ENCODE measurements at regions not wholly inside any gene's neighbourhood (a gene's known extent, or its start where the extent isn't known, plus 50 kb on each side); places are given as distances from the start of the nearest gene placed in this dataset.
"Not testable (repeated sequence)": the region's sequence is repeated elsewhere in the genome, so short reads cannot be mapped to it uniquely, and the experiment has no call there.

- H3K27ac Mint-ChIP-seq: no peak overlapping the region
- DNase-seq (no peak), ATAC-seq (no peak)
- intact Hi-C loops (cut with micrococcal nuclease): no loop called here
- no peak for TF ChIP-seq CTCF (IDR thresholded peaks at IDR 0.05)
- 95% methylated on average over 5 of the region's 5 CpGs for WGBS (ENCODE audit: insufficient coverage)
- no peaks in the 10 kb centered on the region for H3K4me1 Mint-ChIP-seq
- no peaks in the 10 kb centered on the region for H3K27me3 Mint-ChIP-seq (ENCODE audit: low read depth in 2 of 2)
- Histone ChIP-seq H3K4me1 (ENCODE audit: control insufficient read depth, insufficient read depth, low read length) (no peaks in the 10 kb centered on the region), H3K4me3 (ENCODE audit: low read length) (no peak overlapping the region), H3K36me3 (ENCODE audit: control insufficient read depth, insufficient read depth, low read length) (no peaks in the 10 kb centered on the region), H3K27ac (ENCODE audit: low read length) (no peak overlapping the region), H3K9me3 (ENCODE audit: control insufficient read depth, insufficient read depth, low read length) (no peaks in the 10 kb centered on the region), H3K27me3 (ENCODE audit: control insufficient read depth, insufficient read depth, low read length) (no peaks in the 10 kb centered on the region)
- H3K9me3 Mint-ChIP-seq: peaks cover 2 to 4% of the 10 kb centered on the region in 2 donors
- no peak overlapping the region for H3K4me3 Mint-ChIP-seq
- H3K36me3 Mint-ChIP-seq: no peaks in the 10 kb centered on the region
Observed at GRCh38 chr5:57929271-57929670, 446.7 kb upstream of the ACTBL2 start.

GRCh38 chr5:57923094-57923493 lies 440.5 kb upstream of the ACTBL2 start:
- H3K4me3 Mint-ChIP-seq; H3K4me3 ChIP-seq (ENCODE audit: low read length); H3K4me1 ChIP-seq (ENCODE audit: control insufficient read depth, insufficient read depth, low read length); H3K9me3 ChIP-seq (ENCODE audit: control insufficient read depth, insufficient read depth, low read length); DNase-seq; H3K9me3 Mint-ChIP-seq; H3K27me3 ChIP-seq (ENCODE audit: control insufficient read depth, insufficient read depth, low read length); H3K36me3 ChIP-seq (ENCODE audit: control insufficient read depth, insufficient read depth, low read length); H3K27me3 Mint-ChIP-seq (ENCODE audit: low read depth in 2 of 2); H3K27ac Mint-ChIP-seq; ATAC-seq; intact Hi-C loops (cut with micrococcal nuclease); H3K4me1 Mint-ChIP-seq; H3K36me3 Mint-ChIP-seq; H3K27ac ChIP-seq (ENCODE audit: low read length): not testable (repeated sequence)
- WGBS (ENCODE audit: insufficient coverage): 80% methylated on average over 6 of the region's 6 CpGs

GRCh38 chr5:57917004-57917403 lies 434.4 kb upstream of the ACTBL2 start:
- Mint-ChIP-seq H3K27ac (no peak overlapping the region), H3K9me3 (no peaks in the 10 kb centered on the region), H3K36me3 (no peaks in the 10 kb centered on the region), H3K4me1 (no peaks in the 10 kb centered on the region), H3K27me3 (ENCODE audit: low read depth in 2 of 2) (no peaks in the 10 kb centered on the region), H3K4me3 (no peak overlapping the region)
- no peak for TF ChIP-seq CTCF (IDR thresholded peaks at IDR 0.05)
- no peak overlapping the region for H3K4me3 ChIP-seq (ENCODE audit: low read length)
- WGBS (ENCODE audit: insufficient coverage): no CpG with 5 or more reads among the region's 2 CpGs
- no peaks in the 10 kb centered on the region for H3K9me3 ChIP-seq (ENCODE audit: control insufficient read depth, insufficient read depth, low read length)
- no peak for DNase-seq
- intact Hi-C loops (cut with micrococcal nuclease): no loop called here
- H3K4me1 ChIP-seq (ENCODE audit: control insufficient read depth, insufficient read depth, low read length): no peaks in the 10 kb centered on the region
- ATAC-seq: no peak
- H3K27ac ChIP-seq (ENCODE audit: low read length): no peak overlapping the region
- no peaks in the 10 kb centered on the region for H3K27me3 ChIP-seq (ENCODE audit: control insufficient read depth, insufficient read depth, low read length)
- H3K36me3 ChIP-seq (ENCODE audit: control insufficient read depth, insufficient read depth, low read length): no peaks in the 10 kb centered on the region

- H3K9me3 ChIP-seq (ENCODE audit: control insufficient read depth, insufficient read depth, low read length): no peaks in the 10 kb centered on the region
- Mint-ChIP-seq H3K27me3 (ENCODE audit: low read depth in 2 of 2) (no peaks in the 10 kb centered on the region), H3K9me3 (no peaks in the 10 kb centered on the region), H3K36me3 (no peaks in the 10 kb centered on the region), H3K27ac (no peak overlapping the region), H3K4me1 (no peaks in the 10 kb centered on the region), H3K4me3 (no peak overlapping the region)
- intact Hi-C loops (cut with micrococcal nuclease): no loop called here
- ATAC-seq: no peak
- no peak for TF ChIP-seq CTCF (IDR thresholded peaks at IDR 0.05)
- H3K4me3 ChIP-seq (ENCODE audit: low read length): no peak overlapping the region
- 40% methylated on average over 2 of the region's 3 CpGs for WGBS (ENCODE audit: insufficient coverage)
- no peak for DNase-seq
- no peak overlapping the region for H3K27ac ChIP-seq (ENCODE audit: low read length)
- H3K4me1 ChIP-seq (ENCODE audit: control insufficient read depth, insufficient read depth, low read length): no peaks in the 10 kb centered on the region
- no peaks in the 10 kb centered on the region for H3K36me3 ChIP-seq (ENCODE audit: control insufficient read depth, insufficient read depth, low read length)
- no peaks in the 10 kb centered on the region for H3K27me3 ChIP-seq (ENCODE audit: control insufficient read depth, insufficient read depth, low read length)
Observed at GRCh38 chr5:57915536-57915935, 432.9 kb upstream of the ACTBL2 start.
